Transverse colon (tissue), 4 donors: ENCODE measurements at regions not wholly inside any gene's neighbourhood (a gene's known extent, or its start where the extent isn't known, plus 50 kb on each side); places are given as distances from the start of the nearest gene placed in this dataset.

Source experiments
- DNase-seq: peaks from one replicate; pipeline ENCODE4 v3.0.0-alpha.2; 2019
- H3K27ac ChIP-seq, 4 donors: fragments of 200-600 bp; sonication (generic); 2 replicates each; pipeline ENCODE4 v1.5.1; 2016 to 2018; ENCODE audit warnings: inconsistent platforms in 4 of 4
- H3K27me3 ChIP-seq: fragments of 200-600 bp; sonication (generic); 2 replicates; pipeline ENCODE4 v1.5.1; 2017; ENCODE audit warnings: inconsistent platforms
- H3K36me3 ChIP-seq, 4 donors: fragments of 200-600 bp; sonication (generic); 2 replicates each; pipeline ENCODE4 v1.5.1; 2017 to 2019; ENCODE audit warnings: inconsistent platforms in 4 of 4
- H3K4me1 ChIP-seq, 4 donors: fragments of 200-600 bp; sonication (generic); 2 replicates each; pipeline ENCODE4 v1.5.1; 2017 to 2020; ENCODE audit warnings: inconsistent platforms in 4 of 4
- H3K4me3 ChIP-seq, 4 donors: fragments of 200-600 bp; sonication (generic); 1 replicate in 1 of 4; 2 replicates in 3 of 4; pipeline versions ENCODE4 v1.5.1 to v1.6.1; 2017 to 2019; ENCODE audit warnings: inconsistent platforms in 4 of 4
- H3K9me3 ChIP-seq, 2 donors: fragments of 200-600 bp; sonication (generic); 2 replicates each; pipeline ENCODE4 v1.5.1; 2017 to 2019; ENCODE audit warnings: inconsistent platforms in 2 of 2
- CTCF ChIP-seq, 5 experiments: fragments of 200-600 bp in 3 of 5; fragments of 450-650 bp in 2 of 5; sonication (generic) in 3 of 5; IDR thresholded peaks; 1 replicate in 2 of 5; 2 replicates in 3 of 5; pipeline ENCODE4 v1.5.1; 2016 to 2017; ENCODE audit warnings: antibody characterized with exemption in 5 of 5, inconsistent platforms in 3 of 5, mild to moderate bottlenecking in 2 of 5, moderate library complexity in 1 of 5
- EP300 ChIP-seq: sonication (generic); formaldehyde crosslinking; IDR thresholded peaks from one replicate; pipeline ENCODE4 v1.6.1; 2017; ENCODE audit warnings: antibody characterized with exemption, low read depth
- POLR2A ChIP-seq: fragments of 450-650 bp; IDR thresholded peaks from one replicate; pipeline ENCODE4 v1.6.1; 2016; ENCODE audit warnings: antibody characterized with exemption, mild to moderate bottlenecking, moderate library complexity
- POLR2AphosphoS5 ChIP-seq, 3 donors: sonication (generic); formaldehyde crosslinking; IDR thresholded peaks; one replicate each; pipeline ENCODE4 v1.6.1; 2016; ENCODE audit warnings: antibody characterized with exemption in 3 of 3
- WGBS, 2 donors: methylation state at CpG; one replicate each; pipeline ENCODE4 v1.1.5; 2018; ENCODE audit warnings: low coverage in 1 of 2; 5-methylcytosine and 5-hydroxymethylcytosine counted together
- in situ Hi-C, 4 donors: fragments of 200-750 bp; cut with MboI; loops; one replicate each; pipeline versions ENCODE4 v1.15.0 to v1.15.1; 2017; ENCODE audit warnings: low sequenced_read_pairs in 3 of 4, low pct_ligation_motif_present in 1 of 4, low pct_unique_long_range_greater_than_20kb in 1 of 4
- intact Hi-C: fragments of 100-400 bp; cut with DNase I; formaldehyde crosslinking; loops from one replicate; pipeline ENCODE4 v1.15.1; 2023; ENCODE audit warnings: low total_unique reads

GRCh38 chr7:83882551-83882950 lies 233.6 kb upstream of the SEMA3E start:
- no peak for DNase-seq
- no peak overlapping the region for H3K4me3 ChIP-seq
- 34% methylated on average over 1 of the region's 1 CpG; no CpG with 5 or more reads in 1 of the 2 donors for whole genome bisulfite sequencing, 2 donors
- TF ChIP-seq EP300 (no peak), CTCF (IDR thresholded peaks at IDR 0.05) (no peak), POLR2A (no peak), POLR2AphosphoS5 (IDR thresholded peaks at IDR 0.05) (no peak)
- H3K9me3 ChIP-seq = no peaks in the 10 kb centered on the region
- no peaks in the 10 kb centered on the region for H3K4me1 ChIP-seq
- intact Hi-C loops = no loop called here
- no peak overlapping the region for H3K27ac ChIP-seq
- in situ Hi-C loops = no loop called here
- H3K36me3 ChIP-seq = no peaks in the 10 kb centered on the region
- H3K27me3 ChIP-seq = no peaks in the 10 kb centered on the region

DNA sequence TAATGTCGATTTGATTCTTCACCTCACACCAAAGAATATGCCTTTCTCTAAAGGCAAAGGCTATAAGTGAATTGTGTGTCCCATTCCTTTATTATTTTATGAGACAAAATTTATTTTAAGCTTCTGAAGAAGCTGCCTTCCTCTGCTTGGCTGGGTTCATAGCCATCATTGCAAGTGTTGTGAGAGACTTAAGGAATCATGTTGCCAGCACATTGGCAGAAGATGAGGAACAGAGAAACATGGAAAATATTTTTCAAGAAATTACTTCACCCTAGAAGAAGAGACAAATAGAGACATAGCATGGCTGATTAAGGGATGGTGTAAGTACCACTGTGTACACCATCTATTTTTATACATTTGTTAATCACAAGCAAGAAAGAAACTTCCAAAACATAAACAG lies 230.1 kb upstream of the SEMA3E start:
- no peak for DNase-seq
- WGBS, 2 donors = 48 to 56% methylated on average over 1 of the region's 1 CpG
- TF ChIP-seq CTCF (IDR thresholded peaks at IDR 0.05) (no peak), POLR2AphosphoS5 (IDR thresholded peaks at IDR 0.05) (no peak), POLR2A (no peak), EP300 (no peak)
- Histone ChIP-seq H3K4me3 (no peak overlapping the region), H3K9me3 (no peaks in the 10 kb centered on the region), H3K27me3 (no peaks in the 10 kb centered on the region), H3K27ac (no peak overlapping the region), H3K4me1 (no peaks in the 10 kb centered on the region), H3K36me3 (no peaks in the 10 kb centered on the region)
- intact Hi-C loops (no loop called here), in situ Hi-C loops (no loop called here)

DNA sequence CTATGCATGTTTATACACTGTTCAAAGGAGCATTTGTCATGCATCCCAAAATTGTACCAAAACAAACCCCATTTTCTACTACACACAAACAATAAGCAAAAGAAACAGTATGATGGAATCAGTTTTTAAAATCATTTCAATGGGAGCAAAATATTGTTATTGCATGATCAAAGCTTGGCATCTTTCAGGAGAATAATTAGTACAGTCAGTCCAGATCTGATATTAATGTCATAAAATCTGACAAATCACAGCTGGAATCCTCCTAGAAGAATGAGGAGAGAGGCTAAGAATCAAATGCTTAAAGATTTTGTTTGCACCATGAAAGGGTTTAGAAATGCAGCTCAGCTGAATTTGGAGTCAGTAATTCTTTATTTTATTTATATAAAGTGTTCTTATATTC lies 229.7 kb upstream of the SEMA3E start:
- Histone ChIP-seq H3K27me3 (no peaks in the 10 kb centered on the region), H3K27ac (no peak overlapping the region), H3K36me3 (no peaks in the 10 kb centered on the region), H3K4me1 (no peaks in the 10 kb centered on the region), H3K4me3 (no peak overlapping the region), H3K9me3 (no peaks in the 10 kb centered on the region)
- TF ChIP-seq POLR2AphosphoS5 (IDR thresholded peaks at IDR 0.05) (no peak), CTCF (IDR thresholded peaks at IDR 0.05) (no peak), EP300 (no peak), POLR2A (no peak)
- in situ Hi-C loops = no loop called here
- intact Hi-C loops = no loop called here
- DNase-seq = no peak

DNA sequence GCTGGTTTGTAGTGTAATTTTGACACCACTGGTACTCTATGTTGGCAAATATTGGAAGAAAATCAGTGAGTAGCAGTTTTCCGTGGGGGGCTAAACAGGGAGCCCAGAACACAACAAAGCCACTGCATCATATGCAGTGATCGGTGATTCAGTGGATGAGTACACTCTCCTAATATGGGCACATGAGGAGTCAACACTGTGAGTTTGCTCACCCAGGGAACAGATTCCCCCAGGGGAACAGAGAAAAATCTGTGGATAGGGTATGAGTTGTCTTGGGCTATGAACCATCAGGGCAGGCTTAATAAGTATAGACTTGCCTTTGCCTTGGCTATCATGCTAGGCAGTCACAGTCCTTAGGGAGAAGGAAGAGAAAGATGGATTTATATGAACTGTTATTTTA lies 227.7 kb upstream of the SEMA3E start:
- no peaks in the 10 kb centered on the region for H3K27me3 ChIP-seq
- intact Hi-C loops = no loop called here
- WGBS, 2 donors = 71% methylated on average over 2 of the region's 2 CpGs; no CpG with 5 or more reads in 1 of the 2 donors
- H3K4me1 ChIP-seq = no peaks in the 10 kb centered on the region
- no peak overlapping the region for H3K27ac ChIP-seq
- no peak overlapping the region for H3K4me3 ChIP-seq
- no peaks in the 10 kb centered on the region for H3K9me3 ChIP-seq
- in situ Hi-C loops = no loop called here
- H3K36me3 ChIP-seq = no peaks in the 10 kb centered on the region
- TF ChIP-seq POLR2AphosphoS5 (IDR thresholded peaks at IDR 0.05) (no peak), EP300 (no peak), CTCF (IDR thresholded peaks at IDR 0.05) (no peak), POLR2A (no peak)
- DNase-seq = no peak
